BE2C (cell line): ENCODE measurements at regions not wholly inside any gene's neighbourhood (a gene's known extent, or its start where the extent isn't known, plus 50 kb on each side); places are given as distances from the start of the nearest gene placed in this dataset.
"Not testable (repeated sequence)": the region's sequence is repeated elsewhere in the genome, so short reads cannot be mapped to it uniquely, and the experiment has no call there.

Source experiments
- DNase-seq: peaks from one replicate; pipeline ENCODE4 v3.0.0-alpha.2; 2020
- H3K27me3 ChIP-seq: fragments of 250-450 bp; sonication (Bioruptor Pico); 2 replicates; pipeline ENCODE4 v1.5.1; 2020; ENCODE audit warnings: mild to moderate bottlenecking
- H3K36me3 ChIP-seq: fragments of 250-450 bp; sonication (Bioruptor Pico); 2 replicates; pipeline ENCODE4 v1.5.1; 2020; ENCODE audit warnings: mild to moderate bottlenecking
- H3K4me1 ChIP-seq: fragments of 250-450 bp; sonication (Bioruptor Pico); 2 replicates; pipeline ENCODE4 v1.5.1; 2020
- H3K4me3 ChIP-seq: 2 replicates; pipeline ENCODE4 v1.5.1; 2011; ENCODE audit warnings: low read depth, low read length
- H3K9me3 ChIP-seq: fragments of 250-450 bp; sonication (Bioruptor Pico); 2 replicates; pipeline ENCODE4 v1.5.1; 2020
- CTCF ChIP-seq: IDR thresholded peaks from 2 replicates; pipeline ENCODE4 v1.5.1; 2012; ENCODE audit warnings: mild to moderate bottlenecking, low read depth, low read length

- H3K27me3 ChIP-seq: no peaks in the 10 kb centered on the region
- H3K4me1 ChIP-seq: no peaks in the 10 kb centered on the region
- H3K36me3 ChIP-seq: no peaks in the 10 kb centered on the region
- H3K4me3 ChIP-seq: no peak overlapping the region
- no peak for TF ChIP-seq CTCF
- no peaks in the 10 kb centered on the region for H3K9me3 ChIP-seq
- no peak for DNase-seq
Measured at GRCh38 chr10:2342206-2342605, 604.9 kb upstream of the ADARB2 start.

- H3K4me3 ChIP-seq: no peak overlapping the region
Measured at GRCh38 chr10:2340831-2341647, 603.7 kb upstream of the ADARB2 start.

GRCh38 chr10:2335626-2336025, 598.3 kb upstream of the ADARB2 start:
- TF ChIP-seq CTCF: no peak
- no peak for DNase-seq
- no peaks in the 10 kb centered on the region for H3K4me1 ChIP-seq
- no peaks in the 10 kb centered on the region for H3K9me3 ChIP-seq
- no peak overlapping the region for H3K4me3 ChIP-seq
- H3K36me3 ChIP-seq: no peaks in the 10 kb centered on the region
- no peaks in the 10 kb centered on the region for H3K27me3 ChIP-seq

More at GRCh38 chr10:2340831-2341647, 603.7 kb upstream of the ADARB2 start:
- no peak for TF ChIP-seq CTCF
- DNase-seq: no peak
- Histone ChIP-seq H3K9me3 (no peaks in the 10 kb centered on the region), H3K4me1 (no peaks in the 10 kb centered on the region), H3K36me3 (no peaks in the 10 kb centered on the region), H3K27me3 (no peaks in the 10 kb centered on the region)

- no peaks in the 10 kb centered on the region for H3K4me1 ChIP-seq
- H3K36me3 ChIP-seq: no peaks in the 10 kb centered on the region
- no peaks in the 10 kb centered on the region for H3K9me3 ChIP-seq
- no peak for TF ChIP-seq CTCF
- H3K4me3 ChIP-seq: no peak overlapping the region
- no peak for DNase-seq
- H3K27me3 ChIP-seq: no peaks in the 10 kb centered on the region
Measured at GRCh38 chr10:2334575-2334974, 597.2 kb upstream of the ADARB2 start.

- Histone ChIP-seq H3K27me3 (no peaks in the 10 kb centered on the region), H3K36me3 (no peaks in the 10 kb centered on the region), H3K9me3 (no peaks in the 10 kb centered on the region), H3K4me3 (no peak overlapping the region), H3K4me1 (no peaks in the 10 kb centered on the region)
- DNase-seq: no peak
- TF ChIP-seq CTCF: no peak
Measured at GRCh38 chr10:2329082-2329481, 591.8 kb upstream of the ADARB2 start.

- no peak for TF ChIP-seq CTCF
- H3K9me3 ChIP-seq: no peaks in the 10 kb centered on the region
- no peaks in the 10 kb centered on the region for H3K27me3 ChIP-seq
- no peak overlapping the region for H3K4me3 ChIP-seq
- H3K36me3 ChIP-seq: no peaks in the 10 kb centered on the region
- DNase-seq: no peak
- H3K4me1 ChIP-seq: no peaks in the 10 kb centered on the region
Measured at GRCh38 chr10:2326411-2326810, 589.1 kb upstream of the ADARB2 start.

- H3K9me3 ChIP-seq, H3K4me3 ChIP-seq, H3K4me1 ChIP-seq, DNase-seq, H3K27me3 ChIP-seq, H3K36me3 ChIP-seq: not testable (repeated sequence)
Measured at GRCh38 chr10:2315045-2315485, 577.7 kb upstream of the ADARB2 start.
